ENCODE measurements at regions not wholly inside any gene's neighbourhood (a gene's known extent, or its start where the extent isn't known, plus 50 kb on each side); places are given as distances from the start of the nearest gene placed in this dataset.

DNA sequence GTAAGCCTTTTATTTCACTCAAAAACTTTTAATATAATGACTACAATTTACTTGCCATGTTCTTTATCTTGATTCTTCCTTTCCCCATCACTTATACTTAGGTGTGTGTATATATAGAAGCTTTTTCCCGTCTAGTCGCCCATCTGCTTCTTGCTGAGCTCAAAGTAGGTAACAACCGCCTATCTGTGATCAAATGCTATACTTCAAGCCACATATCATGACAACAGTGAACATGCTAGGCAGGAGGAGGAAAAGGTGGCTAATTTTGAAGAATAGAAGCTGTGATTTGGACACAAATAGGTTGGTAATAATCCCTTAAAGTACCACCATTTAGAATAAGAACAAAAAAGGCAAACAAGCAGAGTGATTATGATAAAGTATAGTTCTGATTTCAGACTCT, 367.3 kb upstream of the CHRM2 start:
- H3K4me3 Mint-ChIP-seq (ENCODE audit: unreplicated experiment), result no peak overlapping the region
- TF ChIP-seq, protein P1, sequence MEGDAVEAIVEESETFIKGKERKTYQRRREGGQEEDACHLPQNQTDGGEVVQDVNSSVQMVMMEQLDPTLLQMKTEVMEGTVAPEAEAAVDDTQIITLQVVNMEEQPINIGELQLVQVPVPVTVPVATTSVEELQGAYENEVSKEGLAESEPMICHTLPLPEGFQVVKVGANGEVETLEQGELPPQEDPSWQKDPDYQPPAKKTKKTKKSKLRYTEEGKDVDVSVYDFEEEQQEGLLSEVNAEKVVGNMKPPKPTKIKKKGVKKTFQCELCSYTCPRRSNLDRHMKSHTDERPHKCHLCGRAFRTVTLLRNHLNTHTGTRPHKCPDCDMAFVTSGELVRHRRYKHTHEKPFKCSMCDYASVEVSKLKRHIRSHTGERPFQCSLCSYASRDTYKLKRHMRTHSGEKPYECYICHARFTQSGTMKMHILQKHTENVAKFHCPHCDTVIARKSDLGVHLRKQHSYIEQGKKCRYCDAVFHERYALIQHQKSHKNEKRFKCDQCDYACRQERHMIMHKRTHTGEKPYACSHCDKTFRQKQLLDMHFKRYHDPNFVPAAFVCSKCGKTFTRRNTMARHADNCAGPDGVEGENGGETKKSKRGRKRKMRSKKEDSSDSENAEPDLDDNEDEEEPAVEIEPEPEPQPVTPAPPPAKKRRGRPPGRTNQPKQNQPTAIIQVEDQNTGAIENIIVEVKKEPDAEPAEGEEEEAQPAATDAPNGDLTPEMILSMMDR (IDR thresholded peaks at IDR 0.05; ENCODE audit: insufficient read depth in 1 of 2, low read depth in 1 of 2, low read length in 1 of 2, severe bottlenecking in 1 of 2, unreplicated experiment in 1 of 2), result no peak
- no peaks in the 10 kb centered on the region for H3K9me3 Mint-ChIP-seq (ENCODE audit: unreplicated experiment)
- POLR2A ChIA-PET, result no interaction called here
- Histone ChIP-seq H3K36me3 (ENCODE audit: control insufficient read depth, insufficient read depth, low read length) (no peaks in the 10 kb centered on the region), H3K4me1 (no peaks in the 10 kb centered on the region), H3K4me3 (ENCODE audit: low read depth, low read length) (no peak overlapping the region), H3K9me3 (no peaks in the 10 kb centered on the region), H3K27me3 (replicated peaks; ENCODE audit: control insufficient read depth, insufficient read depth, low read length) (no peaks in the 10 kb centered on the region)
- H3K27ac Mint-ChIP-seq (ENCODE audit: unreplicated experiment), result no peak overlapping the region
- H3K4me1 Mint-ChIP-seq (ENCODE audit: low read depth, unreplicated experiment), result no peaks in the 10 kb centered on the region
- CTCF ChIA-PET, result no interaction called here
- DNase-seq, result no peak
- intact Hi-C loops (cut with micrococcal nuclease; ENCODE audit: unreplicated experiment), result no loop called here
- no peaks in the 10 kb centered on the region for H3K36me3 Mint-ChIP-seq (ENCODE audit: insufficient read depth, unreplicated experiment)
- H3K27me3 Mint-ChIP-seq (ENCODE audit: insufficient read depth, unreplicated experiment), result peaks cover 3% of the 10 kb centered on the region
- no TSS peak for BruUV-seq (replicated peaks)

DNA sequence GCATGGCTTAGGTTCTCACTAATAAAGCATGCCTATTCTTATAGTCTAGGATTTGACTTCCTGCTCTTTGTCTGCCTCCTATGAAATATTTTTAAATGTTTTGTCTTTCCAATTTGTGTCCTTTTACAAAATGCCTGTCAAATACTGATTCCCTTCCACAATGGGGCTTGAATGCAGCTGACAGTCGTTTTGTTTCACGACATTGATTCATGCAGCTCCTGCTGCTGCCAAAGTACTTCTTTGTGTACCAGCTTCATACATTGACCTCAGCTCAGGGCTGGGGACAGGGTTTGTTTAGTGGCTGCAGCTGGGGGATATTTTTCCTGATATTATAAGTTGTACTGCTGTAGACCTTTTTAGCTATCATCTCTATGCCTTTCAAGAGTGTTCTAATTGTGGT, 371.9 kb upstream of the CHRM2 start:
- Mint-ChIP-seq H3K27me3 (ENCODE audit: insufficient read depth, unreplicated experiment) (peaks cover 3% of the 10 kb centered on the region), H3K4me3 (ENCODE audit: unreplicated experiment) (no peak overlapping the region), H3K27ac (ENCODE audit: unreplicated experiment) (no peak overlapping the region), H3K4me1 (ENCODE audit: low read depth, unreplicated experiment) (no peaks in the 10 kb centered on the region), H3K9me3 (ENCODE audit: unreplicated experiment) (no peaks in the 10 kb centered on the region), H3K36me3 (ENCODE audit: insufficient read depth, unreplicated experiment) (no peaks in the 10 kb centered on the region)
- Histone ChIP-seq H3K4me1 (no peaks in the 10 kb centered on the region), H3K36me3 (ENCODE audit: control insufficient read depth, insufficient read depth, low read length) (no peaks in the 10 kb centered on the region), H3K4me3 (ENCODE audit: low read depth, low read length) (no peak overlapping the region), H3K27me3 (replicated peaks; ENCODE audit: control insufficient read depth, insufficient read depth, low read length) (no peaks in the 10 kb centered on the region), H3K9me3 (no peaks in the 10 kb centered on the region)
- no TSS peak for BruUV-seq (replicated peaks)
- ChIA-PET CTCF (no interaction called here), POLR2A (no interaction called here)
- intact Hi-C loops (cut with micrococcal nuclease; ENCODE audit: unreplicated experiment), result no loop called here
- no peak for DNase-seq
- TF ChIP-seq, protein P1 (IDR thresholded peaks at IDR 0.05; ENCODE audit: insufficient read depth in 1 of 2, low read depth in 1 of 2, low read length in 1 of 2, severe bottlenecking in 1 of 2, unreplicated experiment in 1 of 2), result no peak

DNA sequence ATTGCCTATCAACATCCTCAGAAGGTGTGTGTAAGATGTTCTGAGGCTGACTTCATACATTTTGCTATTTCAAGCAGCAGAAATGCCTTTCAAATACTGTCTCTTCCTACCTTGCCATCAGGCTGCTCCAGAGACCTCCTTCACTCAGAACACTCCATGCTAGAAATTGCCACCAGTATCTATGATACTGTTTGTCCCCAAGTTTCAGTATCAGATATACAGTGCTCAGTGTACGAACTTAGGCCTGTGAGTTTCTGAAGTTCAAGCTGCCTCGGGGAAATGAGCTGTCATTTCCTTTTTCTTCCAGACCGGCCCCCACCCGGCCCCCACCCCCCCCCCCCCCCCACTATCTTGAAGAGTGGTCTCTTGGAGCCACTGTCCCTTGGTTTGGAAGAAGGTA, 373.4 kb upstream of the CHRM2 start:
- Histone ChIP-seq H3K4me3 (ENCODE audit: low read depth, low read length) (no peak overlapping the region), H3K27me3 (replicated peaks; ENCODE audit: control insufficient read depth, insufficient read depth, low read length) (no peaks in the 10 kb centered on the region), H3K9me3 (no peaks in the 10 kb centered on the region), H3K36me3 (ENCODE audit: control insufficient read depth, insufficient read depth, low read length) (no peaks in the 10 kb centered on the region), H3K4me1 (no peaks in the 10 kb centered on the region)
- no peaks in the 10 kb centered on the region for H3K4me1 Mint-ChIP-seq (ENCODE audit: low read depth, unreplicated experiment)
- peaks cover 3% of the 10 kb centered on the region for H3K27me3 Mint-ChIP-seq (ENCODE audit: insufficient read depth, unreplicated experiment)
- no peak overlapping the region for H3K4me3 Mint-ChIP-seq (ENCODE audit: unreplicated experiment)
- H3K27ac Mint-ChIP-seq (ENCODE audit: unreplicated experiment), result no peak overlapping the region
- intact Hi-C loops (cut with micrococcal nuclease; ENCODE audit: unreplicated experiment), result no loop called here
- CTCF ChIA-PET, result no interaction called here
- no peaks in the 10 kb centered on the region for H3K9me3 Mint-ChIP-seq (ENCODE audit: unreplicated experiment)
- no TSS peak for BruUV-seq (replicated peaks)
- TF ChIP-seq, protein P1 (IDR thresholded peaks at IDR 0.05; ENCODE audit: insufficient read depth in 1 of 2, low read depth in 1 of 2, low read length in 1 of 2, severe bottlenecking in 1 of 2, unreplicated experiment in 1 of 2), result no peak
- H3K36me3 Mint-ChIP-seq (ENCODE audit: insufficient read depth, unreplicated experiment), result no peaks in the 10 kb centered on the region
- no peak for DNase-seq
- POLR2A ChIA-PET, result no interaction called here
